ENCODE measurements at regions not wholly inside any gene's neighbourhood (a gene's known extent, or its start where the extent isn't known, plus 50 kb on each side); places are given as distances from the start of the nearest gene placed in this dataset.

DNA sequence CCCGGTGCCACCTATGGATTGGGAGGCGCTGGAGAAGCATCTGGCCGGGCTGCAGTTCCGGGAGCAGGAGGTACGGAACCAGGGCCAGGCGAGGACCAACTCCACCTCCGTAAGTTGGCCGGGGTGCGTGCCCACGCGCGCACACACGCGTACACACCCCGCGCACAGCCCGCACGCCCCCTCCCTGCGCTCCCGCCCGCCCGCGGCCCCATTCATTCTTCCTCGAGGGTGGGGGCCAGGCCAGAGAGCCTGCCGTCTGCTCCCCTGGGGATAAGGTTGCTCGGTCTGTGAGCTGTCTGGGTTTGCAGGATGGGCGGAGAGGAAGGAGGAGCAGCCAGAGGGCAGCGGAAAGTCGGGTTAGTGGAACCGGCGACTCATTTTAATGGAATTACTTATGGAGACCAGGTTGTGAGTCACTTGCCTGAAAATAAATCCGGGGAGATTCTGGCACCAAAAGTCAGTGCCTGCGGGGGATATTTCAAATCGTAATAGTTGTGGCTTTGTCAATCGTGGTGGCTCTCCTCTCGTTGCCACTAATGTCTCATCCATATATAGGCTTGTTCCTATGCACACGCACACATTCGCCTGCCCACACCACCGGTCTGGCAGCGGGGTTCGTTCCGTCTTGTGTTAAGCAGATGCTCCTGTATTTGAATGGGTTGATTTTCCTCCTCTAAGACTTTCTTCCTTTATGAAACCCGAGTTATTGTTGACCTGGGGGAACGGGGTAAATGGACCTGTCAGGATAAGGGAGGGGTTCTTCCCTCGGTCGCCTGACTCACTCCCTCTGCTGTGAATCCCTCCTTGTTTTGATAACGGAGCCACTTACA is 223.4 kb upstream of the IL12A start (continued):
- TF ChIP-seq, protein P1, sequence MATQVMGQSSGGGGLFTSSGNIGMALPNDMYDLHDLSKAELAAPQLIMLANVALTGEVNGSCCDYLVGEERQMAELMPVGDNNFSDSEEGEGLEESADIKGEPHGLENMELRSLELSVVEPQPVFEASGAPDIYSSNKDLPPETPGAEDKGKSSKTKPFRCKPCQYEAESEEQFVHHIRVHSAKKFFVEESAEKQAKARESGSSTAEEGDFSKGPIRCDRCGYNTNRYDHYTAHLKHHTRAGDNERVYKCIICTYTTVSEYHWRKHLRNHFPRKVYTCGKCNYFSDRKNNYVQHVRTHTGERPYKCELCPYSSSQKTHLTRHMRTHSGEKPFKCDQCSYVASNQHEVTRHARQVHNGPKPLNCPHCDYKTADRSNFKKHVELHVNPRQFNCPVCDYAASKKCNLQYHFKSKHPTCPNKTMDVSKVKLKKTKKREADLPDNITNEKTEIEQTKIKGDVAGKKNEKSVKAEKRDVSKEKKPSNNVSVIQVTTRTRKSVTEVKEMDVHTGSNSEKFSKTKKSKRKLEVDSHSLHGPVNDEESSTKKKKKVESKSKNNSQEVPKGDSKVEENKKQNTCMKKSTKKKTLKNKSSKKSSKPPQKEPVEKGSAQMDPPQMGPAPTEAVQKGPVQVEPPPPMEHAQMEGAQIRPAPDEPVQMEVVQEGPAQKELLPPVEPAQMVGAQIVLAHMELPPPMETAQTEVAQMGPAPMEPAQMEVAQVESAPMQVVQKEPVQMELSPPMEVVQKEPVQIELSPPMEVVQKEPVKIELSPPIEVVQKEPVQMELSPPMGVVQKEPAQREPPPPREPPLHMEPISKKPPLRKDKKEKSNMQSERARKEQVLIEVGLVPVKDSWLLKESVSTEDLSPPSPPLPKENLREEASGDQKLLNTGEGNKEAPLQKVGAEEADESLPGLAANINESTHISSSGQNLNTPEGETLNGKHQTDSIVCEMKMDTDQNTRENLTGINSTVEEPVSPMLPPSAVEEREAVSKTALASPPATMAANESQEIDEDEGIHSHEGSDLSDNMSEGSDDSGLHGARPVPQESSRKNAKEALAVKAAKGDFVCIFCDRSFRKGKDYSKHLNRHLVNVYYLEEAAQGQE (IDR thresholded peaks at IDR 0.05; ENCODE audit: low read depth, low read length), result peak; percentile 31; the same call in 1 of the 2 replicates
- TF ChIP-seq FOXM1 (IDR thresholded peaks at IDR 0.05; ENCODE audit: low read depth) (no peak), POLR2AphosphoS5 (IDR thresholded peaks at IDR 0.05; ENCODE audit: low read depth, low read length) (peak; percentile 73; the same call in 1 of the 2 replicates)

DNA sequence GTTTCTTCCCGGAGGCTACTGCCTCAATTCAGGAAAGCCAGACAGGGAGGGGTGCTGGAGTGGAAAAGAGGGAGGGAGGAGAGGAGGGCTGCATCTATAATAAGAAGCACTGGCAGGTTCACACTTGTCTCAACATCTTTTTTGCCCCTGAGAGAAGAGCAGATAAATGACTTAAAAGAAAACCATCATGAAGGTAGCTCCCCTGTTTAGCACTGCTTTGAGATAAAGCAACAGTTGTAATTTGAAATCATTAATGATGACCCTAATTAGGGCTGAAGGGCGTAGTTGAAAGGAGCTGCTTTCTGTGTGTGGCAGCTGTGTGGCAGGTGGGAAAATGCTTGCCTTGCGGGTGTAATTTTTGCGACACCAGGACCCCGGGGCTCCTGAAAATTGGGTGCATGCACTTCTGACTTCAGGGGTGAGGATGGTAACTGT is 222.8 kb upstream of the IL12A start:
- 6% methylated on average over 5 of the region's 5 CpGs for WGBS (ENCODE audit: low lambda C conversion rate)
- Histone ChIP-seq H3K4me2 (peak overlapping the region; percentile 83), H3K79me2 (ENCODE audit: insufficient read depth) (peaks cover 49% of the 10 kb centered on the region), H3K4me1 (ENCODE audit: control insufficient read depth in 1 of 2, insufficient read depth in 2 of 2, low read depth in 1 of 2, low read length in 1 of 2) (peaks cover 22 to 38% of the 10 kb centered on the region in 2 experiments; a peak in 3 of 4 replicates), H3K36me3 (replicated peaks in 1 of 2; ENCODE audit: control insufficient read depth in 1 of 2, insufficient read depth in 2 of 2, low read length in 1 of 2) (no peaks in the 10 kb centered on the region), H3K9me2 (no peaks in the 10 kb centered on the region), H3K27ac (ENCODE audit: low read depth in 2 of 2, low read length in 1 of 2) (peak overlapping the region; percentile 88 to 97), H3K4me3 (ENCODE audit: low read depth in 2 of 2, low read length in 1 of 2) (peak overlapping the region; percentile 83 to 96), H3K27me3 (ENCODE audit: insufficient read depth) (no peaks in the 10 kb centered on the region), H3F3A (replicated peaks; ENCODE audit: insufficient read depth) (peaks cover 23% of the 10 kb centered on the region), H2AFZ (ENCODE audit: low read depth) (no peak overlapping the region), H4K20me1 (ENCODE audit: insufficient read depth) (0 out of 2 replicates have a peak, but pooled peaks cover 7% of the 10 kb centered on the region), H3K9me3 (no peaks in the 10 kb centered on the region), H3K9ac (peak overlapping the region; percentile 85)
- no peak for TF ChIP-seq GABPA (IDR thresholded peaks at IDR 0.05; ENCODE audit: low read depth)
- CTCF ChIA-PET, result interaction anchor here (0.7 to 2.5 kb wide), 22 partner anchors 10 to 964 kb away, joined by 3 to 11 read pairs (median 3); partner anchors contain the start of gene MFSD1
- POLR2A ChIA-PET, result no interaction called here
- peak; percentile 66 for DNase-seq

DNA sequence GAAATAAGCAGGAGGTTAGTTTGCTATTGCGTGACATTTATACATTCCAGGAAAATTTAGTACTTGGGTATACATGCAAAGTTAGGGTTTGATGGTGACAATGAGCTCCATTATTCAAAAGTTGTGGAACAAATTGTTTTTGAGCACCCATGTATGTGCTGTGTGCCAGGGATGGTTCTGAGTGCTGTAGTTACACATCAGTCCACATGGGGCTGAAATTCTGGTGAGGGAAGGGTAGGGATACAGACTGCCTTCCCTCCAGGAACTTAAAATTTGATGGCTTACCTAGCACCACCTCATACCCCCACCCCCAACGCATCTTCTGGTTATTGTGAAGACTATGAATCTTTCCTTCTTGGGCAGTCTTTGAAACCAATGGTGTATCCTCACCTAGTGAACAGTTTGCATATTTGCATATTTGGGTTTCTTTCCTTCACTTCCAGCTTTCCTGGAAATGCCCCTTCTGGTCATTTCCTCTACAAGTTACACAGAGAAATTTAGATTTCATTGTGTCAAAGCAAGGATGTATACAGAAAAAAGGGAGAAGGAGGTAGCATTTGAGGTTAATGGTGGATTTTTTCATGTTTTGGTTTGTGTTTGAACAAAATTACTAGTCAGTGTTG is 222.0 kb upstream of the IL12A start:
- POLR2A ChIA-PET, result no interaction called here
- Histone ChIP-seq H3K9ac (peak overlapping the region; percentile 85; the same call in 1 of the 2 replicates), H3F3A (replicated peaks; ENCODE audit: insufficient read depth) (peaks cover 21% of the 10 kb centered on the region), H3K79me2 (ENCODE audit: insufficient read depth) (peaks cover 57% of the 10 kb centered on the region), H3K4me1 (ENCODE audit: control insufficient read depth in 1 of 2, insufficient read depth in 2 of 2, low read depth in 1 of 2, low read length in 1 of 2) (peaks cover 18 to 30% of the 10 kb centered on the region in 2 experiments; a peak in 3 of 4 replicates), H3K27ac (ENCODE audit: low read depth in 2 of 2, low read length in 1 of 2) (peak overlapping the region in 1 of 2 experiments; percentile 97; a peak in 3 of 4 replicates), H3K4me3 (ENCODE audit: low read depth in 2 of 2, low read length in 1 of 2) (peak overlapping the region; percentile 83 to 96; a peak in 3 of 4 replicates), H3K9me2 (no peaks in the 10 kb centered on the region), H3K27me3 (ENCODE audit: insufficient read depth) (no peaks in the 10 kb centered on the region), H4K20me1 (ENCODE audit: insufficient read depth) (0 out of 2 replicates have a peak, but pooled peaks cover 7% of the 10 kb centered on the region), H3K36me3 (replicated peaks in 1 of 2; ENCODE audit: control insufficient read depth in 1 of 2, insufficient read depth in 2 of 2, low read length in 1 of 2) (no peaks in the 10 kb centered on the region), H3K9me3 (no peaks in the 10 kb centered on the region), H2AFZ (ENCODE audit: low read depth) (no peak overlapping the region), H3K4me2 (peak overlapping the region; percentile 83)
- DNase-seq, result peak; percentile 64
- TF ChIP-seq, protein P2, sequence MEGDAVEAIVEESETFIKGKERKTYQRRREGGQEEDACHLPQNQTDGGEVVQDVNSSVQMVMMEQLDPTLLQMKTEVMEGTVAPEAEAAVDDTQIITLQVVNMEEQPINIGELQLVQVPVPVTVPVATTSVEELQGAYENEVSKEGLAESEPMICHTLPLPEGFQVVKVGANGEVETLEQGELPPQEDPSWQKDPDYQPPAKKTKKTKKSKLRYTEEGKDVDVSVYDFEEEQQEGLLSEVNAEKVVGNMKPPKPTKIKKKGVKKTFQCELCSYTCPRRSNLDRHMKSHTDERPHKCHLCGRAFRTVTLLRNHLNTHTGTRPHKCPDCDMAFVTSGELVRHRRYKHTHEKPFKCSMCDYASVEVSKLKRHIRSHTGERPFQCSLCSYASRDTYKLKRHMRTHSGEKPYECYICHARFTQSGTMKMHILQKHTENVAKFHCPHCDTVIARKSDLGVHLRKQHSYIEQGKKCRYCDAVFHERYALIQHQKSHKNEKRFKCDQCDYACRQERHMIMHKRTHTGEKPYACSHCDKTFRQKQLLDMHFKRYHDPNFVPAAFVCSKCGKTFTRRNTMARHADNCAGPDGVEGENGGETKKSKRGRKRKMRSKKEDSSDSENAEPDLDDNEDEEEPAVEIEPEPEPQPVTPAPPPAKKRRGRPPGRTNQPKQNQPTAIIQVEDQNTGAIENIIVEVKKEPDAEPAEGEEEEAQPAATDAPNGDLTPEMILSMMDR (IDR thresholded peaks at IDR 0.05), result peak; percentile 61
- TF ChIP-seq TCF12 (IDR thresholded peaks at IDR 0.05), result no peak
- no peak for TF ChIP-seq TAF1 (IDR thresholded peaks at IDR 0.05; ENCODE audit: borderline replicate concordance, low read depth, low read length)
- peak; percentile 11; the same call in 1 of the 2 replicates for TF ChIP-seq SMC3 (IDR thresholded peaks at IDR 0.05; ENCODE audit: low read depth, low read length)
- TF ChIP-seq RXRA (IDR thresholded peaks at IDR 0.05; ENCODE audit: borderline replicate concordance, low read depth), result no peak
- TF ChIP-seq RAD21 (IDR thresholded peaks at IDR 0.05; ENCODE audit: low read length), result peak; percentile 27; the same call in 1 of the 2 replicates
- WGBS (ENCODE audit: low lambda C conversion rate), result 72% methylated on average over 2 of the region's 2 CpGs
- CTCF ChIA-PET, result interaction anchor here (0.7 to 2.5 kb wide), 25 partner anchors 9 to 965 kb away, joined by 3 to 11 read pairs (median 3); partner anchors contain the start of gene MFSD1
